Endothelial cell of umbilical vein (primary cell): ENCODE measurements at regions not wholly inside any gene's neighbourhood (a gene's known extent, or its start where the extent isn't known, plus 50 kb on each side); places are given as distances from the start of the nearest gene placed in this dataset.

ENCODE experiments used
- CTCF ChIP-seq, 2 donors: IDR thresholded peaks; 1 replicate in 1 of 2; 2 replicates in 1 of 2; pipeline ENCODE4 v1.5.1; 2011; ENCODE audit warnings: low read length in 2 of 2, mild to moderate bottlenecking in 2 of 2, moderate library complexity in 2 of 2, control low read depth in 1 of 2, inconsistent platforms in 1 of 2, low read depth in 1 of 2; ENCODE audit not compliant: insufficient read depth in 1 of 2; ENCODE audit errors: extremely low read depth in 1 of 2
- EZH2 ChIP-seq: IDR thresholded peaks from 2 replicates; pipeline ENCODE4 v1.6.1; 2012; ENCODE audit warnings: borderline replicate concordance, low read depth, mild to moderate bottlenecking, moderate library complexity, low read length, inconsistent platforms; ENCODE audit not compliant: severe bottlenecking
- POLR2A ChIP-seq: IDR thresholded peaks from 2 replicates; pipeline ENCODE4 v1.6.1; 2012; ENCODE audit warnings: low read depth, mild to moderate bottlenecking, control low read depth, low read length
- TF ChIP-seq, protein P1 (sequence below): IDR thresholded peaks from 2 replicates; pipeline ENCODE4 v1.6.1; 2011; ENCODE audit not compliant: insufficient read depth, insufficient read length

DNA sequence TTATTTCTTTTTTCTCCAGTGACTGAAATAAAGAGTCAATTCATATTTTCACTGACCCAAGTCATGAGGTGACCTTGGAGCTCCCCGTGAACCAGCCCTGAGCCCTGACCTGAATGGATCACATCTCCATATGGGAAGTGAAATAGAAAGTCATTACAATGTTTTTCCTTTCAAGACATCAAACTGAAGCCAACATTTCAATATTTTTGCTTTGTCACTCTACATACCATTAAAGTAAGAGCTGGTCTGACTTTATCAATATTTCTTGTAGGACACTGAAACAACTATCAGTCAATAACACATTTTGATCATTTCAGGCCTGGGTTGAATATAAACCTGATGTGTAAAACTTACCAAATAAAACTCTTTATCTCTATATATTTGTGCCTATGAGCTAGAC, 249.8 kb upstream of the PHF14 start:
- TF ChIP-seq, protein P1, sequence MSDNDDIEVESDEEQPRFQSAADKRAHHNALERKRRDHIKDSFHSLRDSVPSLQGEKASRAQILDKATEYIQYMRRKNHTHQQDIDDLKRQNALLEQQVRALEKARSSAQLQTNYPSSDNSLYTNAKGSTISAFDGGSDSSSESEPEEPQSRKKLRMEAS: no peak
- TF ChIP-seq EZH2: no peak
- TF ChIP-seq CTCF (IDR thresholded peaks at IDR 0.05; ENCODE audit: extremely low read depth in 1 of 2, insufficient read depth in 1 of 2, low read depth in 1 of 2, low read length in 2 of 2): no peak
- no peak for TF ChIP-seq POLR2A
